Cerebellar nuclear complex (tissue), 1 donor: ENCODE measurements at regions not wholly inside any gene's neighbourhood (a gene's known extent, or its start where the extent isn't known, plus 50 kb on each side); places are given as distances from the start of the nearest gene placed in this dataset.

Experiments used
- DNase-seq, 2 experiments: peaks; one replicate each; lab custom pipeline; 2025; lab: John Stamatoyannopoulos, UW

DNA sequence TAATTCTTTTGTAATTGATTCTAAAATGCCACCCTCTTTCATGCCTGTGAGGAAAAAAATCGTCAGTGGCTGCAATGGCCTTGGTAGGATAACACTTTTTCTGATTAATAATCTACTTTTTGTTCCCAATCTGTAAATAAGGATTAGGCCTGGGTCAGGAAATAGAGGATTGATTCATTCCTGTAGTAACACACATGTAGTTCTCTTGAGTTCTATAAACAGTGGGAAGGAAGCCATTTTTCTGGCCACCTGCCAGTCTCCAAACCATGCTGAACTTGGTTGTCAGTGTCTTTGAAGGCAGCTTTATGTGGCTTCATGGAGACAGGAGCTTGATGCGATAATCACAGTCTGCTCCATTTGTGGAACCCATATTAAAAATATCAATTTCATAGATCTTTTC, 169.3 kb upstream of the NFE2L3 start:
- no peak for DNase-seq

- DNase-seq = no peak
These were observed 166.8 kb upstream of the NFE2L3 start for GRCh38 chr7:25985196-25985595.

GRCh38 chr7:25988640-25989039, 163.4 kb upstream of the NFE2L3 start:
- no peak for DNase-seq

GRCh38 chr7:25989140-25989705, 162.8 kb upstream of the NFE2L3 start:
- no peak for DNase-seq

GRCh38 chr7:25994433-25994994, 157.5 kb upstream of the NFE2L3 start:
- DNase-seq = no peak

DNA sequence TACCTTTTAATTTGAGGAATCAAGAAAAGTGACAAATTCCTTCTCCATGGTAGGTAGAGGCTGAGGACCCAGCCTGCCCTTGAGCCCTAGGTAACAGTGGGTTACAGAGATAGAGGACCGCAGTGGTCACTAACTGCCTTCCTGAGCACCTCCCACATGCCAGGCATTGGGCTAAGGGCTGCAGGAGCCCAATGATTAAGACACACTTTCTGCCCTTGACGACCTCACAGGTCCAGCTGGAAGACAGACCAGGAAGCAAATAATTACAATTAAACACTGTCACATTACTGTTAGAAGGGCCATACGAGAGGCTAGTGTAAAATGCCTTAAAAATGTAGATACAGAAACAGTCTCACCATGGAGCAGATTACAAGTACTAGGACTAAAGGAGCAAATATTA, 156.8 kb upstream of the NFE2L3 start:
- DNase-seq = no peak

- DNase-seq = no peak
These were observed 156.0 kb upstream of the NFE2L3 start for GRCh38 chr7:25996006-25996408.

GRCh38 chr7:25998499-25998898, 153.5 kb upstream of the NFE2L3 start:
- DNase-seq = no peak

- no peak for DNase-seq
These were observed 151.2 kb upstream of the NFE2L3 start for GRCh38 chr7:26000841-26001240.

DNA sequence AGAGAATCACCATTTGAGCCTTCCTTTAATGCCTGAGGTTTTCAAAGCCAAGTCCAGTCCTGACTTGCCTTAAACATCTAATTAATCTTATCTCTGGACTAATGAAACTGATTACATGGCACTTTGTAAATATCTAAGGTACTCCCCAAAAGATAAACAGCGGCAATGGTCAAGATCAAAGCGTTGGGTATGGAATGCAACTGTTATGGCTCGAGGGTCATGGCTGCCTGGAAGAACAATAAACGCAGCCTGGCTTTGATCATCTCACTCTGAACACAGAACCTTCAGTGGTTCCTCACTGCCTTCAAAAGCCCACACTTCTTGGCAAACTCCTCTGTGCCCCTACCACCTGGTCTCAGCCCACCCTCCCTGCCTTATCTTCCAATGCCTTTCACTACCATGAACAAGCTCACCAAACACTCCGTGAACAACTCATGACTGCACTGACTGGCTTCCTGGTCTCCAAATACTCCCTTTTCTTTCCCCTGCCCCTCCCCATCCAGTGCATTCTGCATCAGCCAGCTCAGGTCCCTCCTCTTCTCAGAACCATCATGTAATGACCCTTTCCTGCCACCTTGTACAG, 150.2 kb upstream of the NFE2L3 start:
- no peak for DNase-seq

- no peak for DNase-seq
These were observed 146.2 kb upstream of the NFE2L3 start for GRCh38 chr7:26005683-26006410.

GRCh38 chr7:26006426-26006825, 145.6 kb upstream of the NFE2L3 start:
- DNase-seq = no peak

- no peak for DNase-seq
These were observed 144.5 kb upstream of the NFE2L3 start for GRCh38 chr7:26007510-26007909.

GRCh38 chr7:26008428-26008827, 143.6 kb upstream of the NFE2L3 start:
- DNase-seq = no peak

- DNase-seq = no peak
These were observed 140.8 kb upstream of the NFE2L3 start for GRCh38 chr7:26011039-26011696.

- DNase-seq = no peak
These were observed 138.4 kb upstream of the NFE2L3 start for GRCh38 chr7:26013551-26014083.

DNA sequence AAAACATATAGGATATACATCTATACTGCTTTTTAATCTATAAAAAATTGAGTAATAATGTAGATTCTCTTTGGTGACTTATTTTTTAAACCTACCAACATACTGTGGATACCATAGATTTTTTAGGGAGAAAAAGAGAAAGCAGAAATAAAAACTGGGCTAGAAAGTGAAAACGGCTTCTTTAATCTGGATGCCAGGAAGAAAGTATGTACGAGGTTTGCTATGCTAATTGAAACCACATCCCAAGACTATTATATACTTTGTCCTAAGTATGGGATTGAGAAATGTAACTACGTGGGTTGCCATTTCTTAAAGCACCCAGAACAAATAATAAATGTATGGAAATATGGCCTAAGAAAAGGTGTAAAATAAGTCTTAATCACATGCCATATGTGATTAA, 129.0 kb upstream of the NFE2L3 start:
- no peak for DNase-seq

DNA sequence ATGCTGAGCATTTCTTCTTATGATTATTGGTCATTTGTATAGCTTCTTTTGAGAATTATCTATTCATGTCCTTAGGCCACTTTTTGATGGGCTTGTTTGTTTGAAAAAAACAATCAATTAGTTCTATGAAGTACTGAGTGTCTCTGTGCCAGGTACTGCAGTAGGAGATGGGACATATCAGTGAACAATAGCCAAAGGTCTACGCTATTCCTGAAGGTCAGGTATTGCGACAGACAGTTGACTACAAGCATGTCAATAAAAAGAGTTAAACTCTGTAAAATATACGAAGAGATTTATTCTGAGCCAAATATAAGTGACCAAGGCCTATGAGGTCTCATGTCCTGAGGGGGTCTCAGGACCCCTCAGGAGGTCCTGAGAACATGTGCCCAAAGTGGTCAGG, 122.1 kb upstream of the NFE2L3 start:
- no peak for DNase-seq

DNA sequence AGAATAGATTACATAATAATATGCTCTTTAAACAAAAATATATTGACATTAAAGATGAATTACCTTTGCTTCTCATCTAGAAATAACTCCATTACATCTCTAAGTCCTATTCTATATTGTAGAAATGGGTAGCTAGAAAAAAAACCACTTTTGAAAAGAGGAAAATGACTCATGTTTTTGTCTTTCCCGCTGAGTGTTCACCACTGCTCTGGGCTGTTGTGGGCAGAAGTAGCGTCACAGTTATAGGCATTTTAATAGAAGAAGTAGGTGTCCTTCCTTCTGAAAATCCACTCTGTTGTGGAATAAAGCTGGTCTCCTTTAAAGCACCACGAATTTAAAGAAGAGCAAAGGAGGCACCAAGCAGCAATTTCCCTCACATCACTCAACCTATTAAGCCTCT, 117.6 kb upstream of the NFE2L3 start:
- DNase-seq = no peak

DNA sequence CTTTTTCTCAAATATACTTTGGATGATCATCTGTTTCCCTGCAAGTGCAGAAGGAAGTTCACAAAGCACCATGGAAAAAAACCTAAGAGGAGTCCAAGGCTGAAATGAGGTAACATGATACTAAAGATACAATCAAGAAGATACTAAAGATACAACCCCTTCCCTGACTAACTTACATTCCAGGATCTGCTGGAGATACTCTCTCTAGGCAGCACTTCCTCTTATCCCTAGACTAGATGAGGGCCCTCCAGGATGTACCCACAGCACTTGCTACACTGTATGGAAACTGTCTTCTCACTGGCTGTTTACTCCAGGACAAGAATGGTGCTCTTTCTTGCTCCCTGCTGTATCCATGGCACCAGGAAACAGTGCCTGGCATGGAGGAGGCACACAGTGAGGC, 116.4 kb upstream of the NFE2L3 start:
- no peak for DNase-seq

GRCh38 chr7:26036092-26036491, 115.9 kb upstream of the NFE2L3 start:
- DNase-seq = no peak

- DNase-seq = no peak
These were observed 113.6 kb upstream of the NFE2L3 start for GRCh38 chr7:26038201-26038990.
